GM23248 (cell line): ENCODE measurements at regions not wholly inside any gene's neighbourhood (a gene's known extent, or its start where the extent isn't known, plus 50 kb on each side); places are given as distances from the start of the nearest gene placed in this dataset.

Experiments used
- EZH2 ChIP-seq: fragments of 200-600 bp; sonication (generic); IDR thresholded peaks from 2 replicates; pipeline ENCODE4 v1.6.1; 2018; ENCODE audit warnings: antibody characterized with exemption, mild to moderate bottlenecking; ENCODE audit not compliant: insufficient read depth, poor library complexity, severe bottlenecking
- EZH2phosphoT487 ChIP-seq: fragments of 200-600 bp; sonication (generic); IDR thresholded peaks from 2 replicates; pipeline ENCODE4 v1.6.1; 2018; ENCODE audit warnings: antibody characterized with exemption, moderate library complexity, mild to moderate bottlenecking, low read depth; ENCODE audit not compliant: insufficient read depth

DNA sequence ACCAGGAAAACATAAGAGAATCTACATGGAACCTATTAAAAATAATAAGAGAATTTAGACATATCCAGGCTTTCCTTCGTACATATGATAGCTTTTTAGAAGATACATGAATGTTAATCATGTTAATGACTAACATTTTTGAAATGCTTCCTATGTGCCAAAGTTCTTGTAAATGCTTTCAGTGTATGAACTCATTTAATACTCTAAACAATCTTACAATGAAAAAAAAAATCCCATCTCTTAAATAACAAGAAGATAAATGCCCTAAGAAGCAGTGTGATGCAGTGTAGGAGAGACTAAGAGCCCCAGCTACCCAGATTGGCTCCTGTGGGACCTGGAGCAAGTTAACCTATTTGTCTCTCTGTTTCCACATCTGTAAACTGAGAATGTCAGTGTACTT is 220.4 kb upstream of the MYOCD start:
- no peak for TF ChIP-seq EZH2
- no peak for TF ChIP-seq EZH2phosphoT487
